Mucosa of descending colon (tissue), 3 donors: ENCODE measurements at regions not wholly inside any gene's neighbourhood (a gene's known extent, or its start where the extent isn't known, plus 50 kb on each side); places are given as distances from the start of the nearest gene placed in this dataset.

ENCODE experiments used
- ATAC-seq: fragments of 200-7000 bp; cut with Tn5 transposase; one replicate; pipeline ENCODE4 v1.9.1; 2020; ENCODE audit warnings: mild to moderate bottlenecking, moderate library complexity
- DNase-seq, 3 donors: peaks; one replicate each; pipeline ENCODE4 v3.0.0-alpha.2; 2020
- H3K36me3 ChIP-seq: fragments of 200-600 bp; one replicate; pipeline ENCODE4 v1.8.0; 2021; ENCODE audit warnings: low read depth, mild to moderate bottlenecking
- H3K4me1 ChIP-seq: fragments of 200-600 bp; one replicate; pipeline ENCODE4 v1.8.0; 2021; ENCODE audit warnings: low read depth, mild to moderate bottlenecking
- H3K4me3 ChIP-seq: fragments of 200-600 bp; one replicate; pipeline ENCODE4 v1.8.0; 2021; ENCODE audit warnings: mild to moderate bottlenecking
- H3K9me3 ChIP-seq: fragments of 200-600 bp; one replicate; pipeline ENCODE4 v1.8.0; 2021; ENCODE audit warnings: mild to moderate bottlenecking
- CTCF ChIP-seq: fragments of 200-600 bp; IDR thresholded peaks from one replicate; pipeline ENCODE4 v1.8.0; 2022; ENCODE audit warnings: antibody characterized with exemption, mild to moderate bottlenecking
- intact Hi-C, 2 donors: fragments of 100-400 bp; cut with DNase I in 1 of 2; cut with micrococcal nuclease in 1 of 2; formaldehyde crosslinking; loops; one replicate each; pipeline versions ENCODE4 v1.11.0 to v1.11.1; 2022; cut with DNase I, micrococcal nuclease
- donor health status: DM: no; HTN: no; CAD: no; lungs with moderate emphysema.
- donor health status: DM: no; HTN: no; CAD: no.
- donor health status: DM: no; HTN: yes; CAD: no.

GRCh38 chr1:79694241-79694640, 687.7 kb upstream of the ADGRL4 start:
- no peaks in the 10 kb centered on the region for H3K9me3 ChIP-seq
- no peaks in the 10 kb centered on the region for H3K36me3 ChIP-seq
- no peak overlapping the region for H3K4me3 ChIP-seq
- H3K4me1 ChIP-seq, result no peaks in the 10 kb centered on the region
- intact Hi-C loops, result no loop called here
- DNase-seq, result no peak
- no peak for TF ChIP-seq CTCF
- ATAC-seq, result no peak

GRCh38 chr1:79693441-79694114, 687.0 kb upstream of the ADGRL4 start:
- no peak for TF ChIP-seq CTCF
- Histone ChIP-seq H3K4me1 (no peaks in the 10 kb centered on the region), H3K4me3 (no peak overlapping the region), H3K9me3 (no peaks in the 10 kb centered on the region), H3K36me3 (no peaks in the 10 kb centered on the region)
- ATAC-seq (no peak), DNase-seq (no peak)
- intact Hi-C loops, result no loop called here

GRCh38 chr1:79692519-79692918, 686.0 kb upstream of the ADGRL4 start:
- no peak overlapping the region for H3K4me3 ChIP-seq
- intact Hi-C loops, result no loop called here
- H3K36me3 ChIP-seq, result no peaks in the 10 kb centered on the region
- DNase-seq (no peak), ATAC-seq (no peak)
- H3K9me3 ChIP-seq, result no peaks in the 10 kb centered on the region
- no peaks in the 10 kb centered on the region for H3K4me1 ChIP-seq
- TF ChIP-seq CTCF, result no peak

GRCh38 chr1:79688932-79689331, 682.4 kb upstream of the ADGRL4 start:
- Histone ChIP-seq H3K4me3 (no peak overlapping the region), H3K36me3 (no peaks in the 10 kb centered on the region), H3K9me3 (no peaks in the 10 kb centered on the region), H3K4me1 (no peaks in the 10 kb centered on the region)
- no peak for DNase-seq
- no peak for ATAC-seq
- intact Hi-C loops, result no loop called here
- TF ChIP-seq CTCF, result no peak

GRCh38 chr1:79683420-79683819, 676.9 kb upstream of the ADGRL4 start:
- no peak for ATAC-seq
- Histone ChIP-seq H3K9me3 (peaks cover 3% of the 10 kb centered on the region), H3K4me1 (no peaks in the 10 kb centered on the region), H3K4me3 (no peak overlapping the region), H3K36me3 (no peaks in the 10 kb centered on the region)
- intact Hi-C loops, result no loop called here
- TF ChIP-seq CTCF, result no peak
- no peak for DNase-seq

GRCh38 chr1:79682478-79682877, 675.9 kb upstream of the ADGRL4 start:
- H3K4me3 ChIP-seq, result no peak overlapping the region
- ATAC-seq, result no peak
- H3K4me1 ChIP-seq, result no peaks in the 10 kb centered on the region
- peaks cover 3% of the 10 kb centered on the region for H3K9me3 ChIP-seq
- no peak for TF ChIP-seq CTCF
- intact Hi-C loops, result no loop called here
- H3K36me3 ChIP-seq, result no peaks in the 10 kb centered on the region
- no peak for DNase-seq
